Stimulated activated memory B cell treated with anti-CD40 and anti-IgM and Interleukin-4, amounts not matched to agents 10 μg/mL and 1 μg/mL and 100 μg/mL, for 72 hours (primary cell): ENCODE measurements at regions not wholly inside any gene's neighbourhood (a gene's known extent, or its start where the extent isn't known, plus 50 kb on each side); places are given as distances from the start of the nearest gene placed in this dataset.

Experiments used
- ATAC-seq: fragments of 150-1000 bp; cut with Tn5 transposase; 2 replicates; pipeline ENCODE4 v1.10.0; 2021
- H3K27ac Mint-ChIP-seq: one replicate; pipeline ENCODE4 v1.8.0; 2022; ENCODE audit warnings: mild to moderate bottlenecking, mixed read lengths
- H3K27me3 Mint-ChIP-seq: one replicate; pipeline ENCODE4 v1.8.0; 2022; ENCODE audit warnings: mixed read lengths
- H3K36me3 Mint-ChIP-seq: one replicate; pipeline ENCODE4 v1.8.0; 2022; ENCODE audit warnings: mixed read lengths
- H3K4me1 Mint-ChIP-seq: one replicate; pipeline ENCODE4 v1.8.0; 2022; ENCODE audit warnings: mixed read lengths
- H3K4me3 Mint-ChIP-seq: one replicate; pipeline ENCODE4 v1.8.0; 2022; ENCODE audit warnings: mild to moderate bottlenecking, moderate library complexity, mixed read lengths
- H3K9me3 Mint-ChIP-seq: one replicate; pipeline ENCODE4 v1.8.0; 2022; ENCODE audit warnings: mixed read lengths

- peaks cover 4% of the 10 kb centered on the region for H3K36me3 Mint-ChIP-seq
- peak overlapping the region; percentile 81 for H3K27ac Mint-ChIP-seq
- peaks cover 28% of the 10 kb centered on the region for H3K27me3 Mint-ChIP-seq
These were observed 52.6 kb upstream of the ACSF3 start for GRCh38 chr16:89040861-89041570.

DNA sequence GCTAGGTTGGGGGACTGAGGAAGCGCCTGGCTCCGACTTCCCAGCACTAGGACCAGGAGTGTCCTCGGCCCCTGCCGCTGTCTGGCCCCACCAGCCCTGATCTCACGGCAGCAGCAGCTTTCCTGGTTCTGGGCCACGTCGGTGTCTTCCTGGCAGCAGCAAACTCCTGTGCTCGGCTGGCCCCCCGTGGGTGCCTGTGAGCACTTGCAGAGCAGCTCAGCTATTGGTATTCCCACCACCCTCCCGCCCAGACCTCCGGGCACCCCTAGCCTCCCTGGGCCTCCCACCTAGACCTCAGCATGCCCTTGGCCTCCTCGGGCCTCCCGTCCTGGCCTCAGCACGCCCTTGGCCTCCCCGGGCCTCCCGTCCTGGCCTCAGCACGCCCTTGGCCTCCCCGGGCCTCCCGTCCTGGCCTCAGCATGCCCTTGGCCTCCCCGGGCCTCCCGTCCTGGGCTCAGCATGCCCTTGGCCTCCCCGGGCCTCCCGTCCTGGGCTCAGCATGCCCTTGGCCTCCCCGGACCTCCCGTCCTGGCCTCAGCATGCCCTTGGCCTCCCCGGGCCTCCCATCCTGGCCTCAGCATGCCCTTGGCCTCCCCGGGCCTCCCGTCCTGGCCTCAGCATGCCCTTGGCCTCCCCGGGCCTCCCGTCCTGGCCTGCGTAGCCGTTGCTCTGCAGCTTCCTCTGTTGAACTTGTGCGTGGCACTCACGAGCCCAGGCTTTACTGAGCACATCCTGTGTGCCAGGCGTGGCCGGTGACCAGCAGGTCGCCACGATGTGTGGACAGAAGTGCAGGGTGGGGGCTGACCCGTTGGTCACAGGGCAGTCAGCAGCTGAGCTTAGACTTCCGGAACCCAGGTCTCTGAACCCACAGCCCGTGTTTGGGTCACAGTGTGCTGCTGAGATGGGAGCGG, 51.8 kb upstream of the ACSF3 start:
- H3K36me3 Mint-ChIP-seq, result peaks cover 6% of the 10 kb centered on the region
- peak overlapping the region; percentile 81 for H3K27ac Mint-ChIP-seq
- H3K4me3 Mint-ChIP-seq, result no peak overlapping the region
- no peak for ATAC-seq
- H3K9me3 Mint-ChIP-seq, result peaks cover 4% of the 10 kb centered on the region
- peaks cover 31% of the 10 kb centered on the region for H3K27me3 Mint-ChIP-seq
- peaks cover 42% of the 10 kb centered on the region for H3K4me1 Mint-ChIP-seq

More at GRCh38 chr16:89040861-89041570, 52.6 kb upstream of the ACSF3 start:
- H3K4me3 Mint-ChIP-seq, result no peak overlapping the region
- H3K4me1 Mint-ChIP-seq, result peaks cover 42% of the 10 kb centered on the region
- no peak for ATAC-seq
- peaks cover 3% of the 10 kb centered on the region for H3K9me3 Mint-ChIP-seq

- H3K27me3 Mint-ChIP-seq, result peaks cover 24% of the 10 kb centered on the region
- no peak for ATAC-seq
These were observed 50.7 kb upstream of the ACSF3 start for GRCh38 chr16:89042711-89043551.

DNA sequence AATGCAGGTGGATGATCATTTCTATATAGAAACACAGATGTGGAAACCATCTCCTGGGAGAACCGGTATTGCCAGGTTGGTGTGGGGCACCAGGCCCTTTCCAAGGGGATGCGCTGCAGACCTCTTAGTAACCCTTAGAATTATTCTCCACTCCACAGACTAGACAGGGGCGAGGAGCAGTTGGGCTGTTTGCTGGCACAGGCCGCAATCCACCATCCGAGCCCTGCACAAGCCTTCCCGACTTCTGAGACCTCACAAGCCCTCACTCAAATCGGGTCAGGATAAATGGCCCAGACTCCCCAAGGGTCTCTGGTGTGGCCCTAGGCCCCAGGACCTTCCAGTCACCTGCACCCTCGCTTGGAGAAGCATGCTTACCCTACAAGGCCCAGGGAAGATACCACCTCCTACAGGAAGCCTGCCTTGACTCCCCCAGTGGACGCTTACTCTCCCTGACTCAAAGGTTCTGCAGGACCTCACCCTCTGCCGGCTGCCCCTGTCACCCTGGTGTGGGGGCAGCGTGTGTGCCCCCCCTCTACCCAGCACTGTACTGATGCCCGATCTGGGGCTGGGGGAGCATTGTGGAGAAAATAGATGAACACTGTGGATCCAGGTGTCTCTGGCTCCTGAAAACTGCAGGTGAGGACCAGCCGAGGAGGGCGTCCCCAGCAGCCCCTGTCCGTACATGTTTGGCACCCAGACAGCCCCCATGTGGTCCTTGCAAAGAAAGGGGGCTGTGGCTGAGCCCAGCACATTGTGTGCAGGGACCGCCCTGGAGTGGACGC, 49.8 kb upstream of the ACSF3 start:
- ATAC-seq, result no peak
- Mint-ChIP-seq H3K27me3 (peaks cover 19% of the 10 kb centered on the region), H3K4me3 (no peak overlapping the region), H3K27ac (no peak overlapping the region), H3K36me3 (peaks cover 6% of the 10 kb centered on the region), H3K4me1 (peaks cover 34% of the 10 kb centered on the region), H3K9me3 (peaks cover 4% of the 10 kb centered on the region)

More at GRCh38 chr16:89042711-89043551, 50.7 kb upstream of the ACSF3 start:
- Mint-ChIP-seq H3K36me3 (peaks cover 6% of the 10 kb centered on the region), H3K9me3 (peaks cover 4% of the 10 kb centered on the region), H3K4me1 (peaks cover 43% of the 10 kb centered on the region), H3K4me3 (no peak overlapping the region), H3K27ac (no peak overlapping the region)
